H1 (cell line): ENCODE measurements at regions not wholly inside any gene's neighbourhood (a gene's known extent, or its start where the extent isn't known, plus 50 kb on each side); places are given as distances from the start of the nearest gene placed in this dataset.

Experiments used
- CTCF ChIA-PET: fragments of 300-600 bp; sonication (Branson Sonifier 250); formaldehyde crosslinking; loops from one replicate; lab custom pipeline; 2021; ENCODE audit not compliant: partially characterized antibody; lab: Charles Lee
- POLR2A ChIA-PET: fragments of 300-600 bp; sonication (Branson Sonifier 250); formaldehyde crosslinking; loops from one replicate; lab custom pipeline; 2021; ENCODE audit warnings: inconsistent platforms; ENCODE audit not compliant: partially characterized antibody; lab: Charles Lee
- DNase-seq, 2 experiments: peaks; one replicate each; pipeline versions ENCODE4 v3.0.0 to v3.0.0-alpha.2; 2010 to 2022; ENCODE audit warnings: low spot score in 2 of 2, low read depth in 1 of 2, mixed read lengths in 1 of 2
- FAIRE-seq: peaks from 2 replicates; lab custom pipeline; 2011; peaks lifted over from hg19 to GRCh38; lab: Jason Lieb, UNC
- H2AFZ ChIP-seq: 2 replicates; pipeline ENCODE4 v1.8.1; 2012; ENCODE audit warnings: low read length, inconsistent platforms
- H2AK5ac ChIP-seq: 2 replicates; pipeline ENCODE4 v1.6.1; 2013; ENCODE audit warnings: low read depth, low read length
- H2BK120ac ChIP-seq: replicated peaks from 2 replicates; pipeline ENCODE3; 2013; ENCODE audit warnings: low read depth, low read length, inconsistent platforms
- H2BK12ac ChIP-seq: 2 replicates; pipeline ENCODE4 v1.6.1; 2013; ENCODE audit warnings: low read depth, low read length
- H2BK15ac ChIP-seq: 2 replicates; pipeline ENCODE4 v1.6.1; 2013; ENCODE audit warnings: low read length
- H2BK20ac ChIP-seq: 2 replicates; pipeline ENCODE4 v1.6.1; 2013; ENCODE audit warnings: low read length
- H2BK5ac ChIP-seq: 2 replicates; pipeline ENCODE4 v1.6.1; 2013; ENCODE audit warnings: low read depth, low read length
- H3K14ac ChIP-seq: 2 replicates; pipeline ENCODE4 v1.6.1; 2013; ENCODE audit warnings: inconsistent platforms; ENCODE audit not compliant: insufficient read length
- H3K18ac ChIP-seq: 2 replicates; pipeline ENCODE4 v1.6.1; 2013; ENCODE audit warnings: low read length; ENCODE audit errors: extremely low read depth
- H3K23ac ChIP-seq: 2 replicates; pipeline ENCODE4 v1.6.1; 2013; ENCODE audit warnings: inconsistent platforms; ENCODE audit not compliant: insufficient read length
- H3K23me2 ChIP-seq: 2 replicates; pipeline ENCODE4 v1.6.1; 2013; ENCODE audit warnings: low read depth, low read length
- H3K27ac ChIP-seq: 2 replicates; pipeline ENCODE4 v1.6.1; 2011; ENCODE audit warnings: low read depth, low read length, inconsistent platforms
- H3K27me3 ChIP-seq, 4 experiments: replicated peaks in 1 of 4; 1 replicate in 1 of 4; 2 replicates in 3 of 4; pipeline versions ENCODE4 v1.6.1 to v1.8.1; 2011 to 2013; ENCODE audit warnings: low read length in 3 of 4, mild to moderate bottlenecking in 3 of 4, inconsistent platforms in 2 of 4, mixed read lengths in 2 of 4, moderate library complexity in 1 of 4; ENCODE audit not compliant: control insufficient read depth in 3 of 4, insufficient read depth in 3 of 4; ENCODE audit errors: extremely low read depth in 1 of 4
- H3K36me3 ChIP-seq, 4 experiments: 2 replicates each; pipeline versions ENCODE4 v1.6.1 to v1.8.1; 2011 to 2013; ENCODE audit warnings: mild to moderate bottlenecking in 4 of 4, low read length in 3 of 4, moderate library complexity in 2 of 4, control low read depth in 1 of 4, inconsistent platforms in 1 of 4; ENCODE audit not compliant: insufficient read depth in 4 of 4, control insufficient read depth in 2 of 4
- H3K4ac ChIP-seq: replicated peaks from 2 replicates; pipeline ENCODE3; 2013; ENCODE audit warnings: low read length, low read depth, mixed read lengths, inconsistent platforms; ENCODE audit not compliant: insufficient read length
- H3K4me1 ChIP-seq, 4 experiments: replicated peaks in 1 of 4; 1 replicate in 1 of 4; 2 replicates in 3 of 4; pipeline versions ENCODE4 v1.6.1 to v1.8.1; 2011 to 2013; ENCODE audit warnings: low read length in 3 of 4, inconsistent platforms in 2 of 4, mixed read lengths in 1 of 4; ENCODE audit not compliant: insufficient read depth in 4 of 4, control insufficient read depth in 3 of 4
- H3K4me2 ChIP-seq, 2 experiments: 2 replicates each; pipeline versions ENCODE4 v1.6.1 to v1.8.1; 2011 to 2013; ENCODE audit warnings: low read depth in 2 of 2, low read length in 2 of 2, control low read depth in 1 of 2, inconsistent platforms in 1 of 2, mild to moderate bottlenecking in 1 of 2; ENCODE audit not compliant: insufficient read depth in 1 of 2
- H3K4me3 ChIP-seq, 4 experiments: fragments of 200-600, 300-600 bp in 1 of 4; sonication (generic), shearing (Covaris generic), sonication (Bioruptor Twin) in 1 of 4; 2 replicates each; pipeline versions ENCODE4 v1.5.1 to v1.8.1; 2011 to 2016; ENCODE audit warnings: low read length in 4 of 4, low read depth in 3 of 4, control low read depth in 2 of 4, inconsistent platforms in 2 of 4, mild to moderate bottlenecking in 2 of 4, mixed read lengths in 1 of 4, moderate library complexity in 1 of 4; ENCODE audit not compliant: insufficient read depth in 2 of 4; ENCODE audit errors: extremely low read depth in 1 of 4
- H3K56ac ChIP-seq: replicated peaks from 2 replicates; pipeline ENCODE3; 2013; ENCODE audit warnings: low read depth, mild to moderate bottlenecking, mixed read lengths, low read length, inconsistent platforms; ENCODE audit not compliant: insufficient read length
- H3K79me1 ChIP-seq: 2 replicates; pipeline ENCODE4 v1.6.1; 2013; ENCODE audit warnings: low read depth, low read length, control low read depth
- H3K79me2 ChIP-seq, 2 experiments: 2 replicates each; pipeline versions ENCODE4 v1.6.1 to v1.8.1; 2012 to 2013; ENCODE audit warnings: low read length in 2 of 2, mild to moderate bottlenecking in 2 of 2, inconsistent platforms in 1 of 2; ENCODE audit not compliant: insufficient read depth in 2 of 2, control insufficient read depth in 1 of 2
- H3K9ac ChIP-seq, 4 experiments: replicated peaks in 1 of 4; 1 replicate in 1 of 4; 2 replicates in 3 of 4; pipeline versions ENCODE4 v1.6.1 to v1.8.1; 2011 to 2013; ENCODE audit warnings: low read depth in 3 of 4, low read length in 3 of 4, control low read depth in 2 of 4, mild to moderate bottlenecking in 2 of 4, moderate library complexity in 2 of 4, inconsistent platforms in 1 of 4; ENCODE audit errors: extremely low read depth in 1 of 4
- H3K9me3 ChIP-seq, 2 experiments: 2 replicates each; pipeline versions ENCODE4 v1.6.1 to v1.8.1; 2012 to 2013; ENCODE audit warnings: mild to moderate bottlenecking in 2 of 2, moderate library complexity in 2 of 2, control low read depth in 1 of 2, inconsistent platforms in 1 of 2, low read depth in 1 of 2, low read length in 1 of 2, mixed read lengths in 1 of 2; ENCODE audit not compliant: insufficient read depth in 2 of 2
- H4K20me1 ChIP-seq, 2 experiments: replicated peaks in 1 of 2; 2 replicates each; pipeline versions ENCODE3 to v1.8.1; 2011 to 2013; ENCODE audit warnings: inconsistent platforms in 2 of 2, low read length in 2 of 2, mild to moderate bottlenecking in 1 of 2; ENCODE audit not compliant: insufficient read depth in 2 of 2, control insufficient read depth in 1 of 2
- H4K5ac ChIP-seq: 2 replicates; pipeline ENCODE4 v1.6.1; 2013; ENCODE audit warnings: low read length, low read depth, mixed read lengths, inconsistent platforms; ENCODE audit not compliant: insufficient read length
- H4K8ac ChIP-seq: 2 replicates; pipeline ENCODE4 v1.8.0; 2013; ENCODE audit warnings: mild to moderate bottlenecking, moderate library complexity, low read length, inconsistent platforms; ENCODE audit not compliant: insufficient read depth; ENCODE audit errors: extremely low read depth
- H4K91ac ChIP-seq: replicated peaks from 2 replicates; pipeline ENCODE3; 2013; ENCODE audit warnings: low read length, mixed read lengths, inconsistent platforms; ENCODE audit not compliant: insufficient read length
- ATF3 ChIP-seq: IDR thresholded peaks from 2 replicates; pipeline ENCODE4 v1.6.1; 2011; ENCODE audit warnings: low read depth, mild to moderate bottlenecking, low read length; ENCODE audit not compliant: insufficient read depth
- POLR2A ChIP-seq, 2 experiments: IDR thresholded peaks; 1 replicate in 1 of 2; 2 replicates in 1 of 2; pipeline ENCODE4 v1.6.1; 2011; ENCODE audit warnings: low read depth in 2 of 2, low read length in 2 of 2, mild to moderate bottlenecking in 2 of 2; ENCODE audit errors: control extremely low read depth in 1 of 2
- SP2 ChIP-seq: IDR thresholded peaks from 2 replicates; pipeline ENCODE4 v1.6.1; 2012; ENCODE audit warnings: mild to moderate bottlenecking, low read length, inconsistent platforms
- WGBS, 2 experiments: shearing (Covaris generic) in 1 of 2; methylation state at CpG; one replicate each; pipeline versions ENCODE4 v1.1.6 to v1.1.7; 2013 to 2015; ENCODE audit warnings: low lambda C conversion rate in 2 of 2, mixed read lengths in 2 of 2, inconsistent platforms in 1 of 2, low coverage in 1 of 2, missing lambda C conversion rate in 1 of 2; ENCODE audit not compliant: insufficient replicate concordance in 2 of 2, insufficient coverage in 1 of 2, insufficient read length in 1 of 2; ENCODE audit errors: extremely low coverage in 1 of 2, missing lambda C conversion rate in 1 of 2; 5-methylcytosine and 5-hydroxymethylcytosine counted together

- no peak overlapping the region for H2BK12ac ChIP-seq
- no peak for TF ChIP-seq SP2
- TF ChIP-seq ATF3, result no peak
- no peak for TF ChIP-seq POLR2A (IDR thresholded peaks at IDR 0.05; ENCODE audit: control extremely low read depth in 1 of 2, low read depth in 2 of 2, low read length in 2 of 2)
- no peak overlapping the region for H2BK120ac ChIP-seq
- H3K23me2 ChIP-seq, result no peaks in the 10 kb centered on the region
- H3K9ac ChIP-seq, result no peak overlapping the region
- H2AFZ ChIP-seq, result no peak overlapping the region
- H4K5ac ChIP-seq, result no peak overlapping the region
- no peak overlapping the region for H3K4me2 ChIP-seq
- H2AK5ac ChIP-seq, result no peak overlapping the region
- no peak overlapping the region for H3K27ac ChIP-seq
- H3K27me3 ChIP-seq, result no peaks in the 10 kb centered on the region
- H2BK5ac ChIP-seq, result no peak overlapping the region
- no peak overlapping the region for H3K4me3 ChIP-seq
- H3K4me1 ChIP-seq, result peaks cover 0 to 3% (median 0%) of the 10 kb centered on the region in 4 experiments; a peak in 1 of 7 replicates
- H3K14ac ChIP-seq, result no peak overlapping the region
- DNase-seq, result no peak
- H4K20me1 ChIP-seq, result no peaks in the 10 kb centered on the region
- no peaks in the 10 kb centered on the region for H3K79me2 ChIP-seq
- H4K8ac ChIP-seq, result no peak overlapping the region
- no peak overlapping the region for H3K23ac ChIP-seq
- ChIA-PET POLR2A (no interaction called here), CTCF (interaction anchor here (0.6 to 5.3 kb wide), 5 partner anchors 9 to 371 kb away, joined by 3 to 39 read pairs (median 3); no protein-coding TSS in a partner anchor)
- no peaks in the 10 kb centered on the region for H3K36me3 ChIP-seq
- no peak overlapping the region for H3K56ac ChIP-seq
- H3K79me1 ChIP-seq, result no peaks in the 10 kb centered on the region
- no peak overlapping the region for H4K91ac ChIP-seq
- no peak overlapping the region for H2BK20ac ChIP-seq
- WGBS, 2 experiments, result 82% methylated on average over 3 of the region's 3 CpGs; no CpG with 5 or more reads in 1 of the 2 experiments
- no peak for FAIRE-seq
- H3K9me3 ChIP-seq, result no peaks in the 10 kb centered on the region
- H3K4ac ChIP-seq, result no peak overlapping the region
- H3K18ac ChIP-seq, result no peak overlapping the region
- no peak overlapping the region for H2BK15ac ChIP-seq
Observed at GRCh38 chr5:36450229-36451014, 148.7 kb upstream of the RANBP3L start.
